GM18909 (cell line): ENCODE measurements at regions not wholly inside any gene's neighbourhood (a gene's known extent, or its start where the extent isn't known, plus 50 kb on each side); places are given as distances from the start of the nearest gene placed in this dataset.
A peak's percentile ranks its signal among the peaks of the same experiment; 100 is the strongest.
"Not testable (repeated sequence)": the region's sequence is repeated elsewhere in the genome, so short reads cannot be mapped to it uniquely, and the experiment has no call there.

ENCODE experiments used
- ATAC-seq: cut with Tn5 transposase; IDR thresholded peaks from one replicate; pipeline ENCODE4 v1.9.1; 2021; ENCODE audit warnings: mild to moderate bottlenecking; ENCODE audit not compliant: unreplicated experiment, poor library complexity

DNA sequence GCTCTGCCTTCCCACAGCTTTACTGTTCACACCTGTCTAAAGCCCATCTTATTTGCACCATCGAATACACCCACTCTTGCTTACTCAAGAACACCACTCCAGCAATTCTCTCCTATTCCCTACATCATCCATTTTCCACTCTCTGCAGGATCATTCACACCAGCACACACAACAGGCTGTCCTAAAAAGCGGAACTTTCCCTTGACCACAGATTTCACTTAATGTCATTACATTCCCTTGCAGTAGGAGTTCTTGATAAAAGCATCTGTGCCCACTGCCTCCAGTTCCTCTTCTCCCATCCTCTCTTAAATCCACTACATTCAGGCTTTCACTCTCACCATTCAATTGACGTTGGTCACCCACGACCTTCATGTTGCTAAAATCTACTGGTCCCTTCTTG lies 103.0 kb upstream of the PABPC3 start:
- ATAC-seq = not testable (repeated sequence)

DNA sequence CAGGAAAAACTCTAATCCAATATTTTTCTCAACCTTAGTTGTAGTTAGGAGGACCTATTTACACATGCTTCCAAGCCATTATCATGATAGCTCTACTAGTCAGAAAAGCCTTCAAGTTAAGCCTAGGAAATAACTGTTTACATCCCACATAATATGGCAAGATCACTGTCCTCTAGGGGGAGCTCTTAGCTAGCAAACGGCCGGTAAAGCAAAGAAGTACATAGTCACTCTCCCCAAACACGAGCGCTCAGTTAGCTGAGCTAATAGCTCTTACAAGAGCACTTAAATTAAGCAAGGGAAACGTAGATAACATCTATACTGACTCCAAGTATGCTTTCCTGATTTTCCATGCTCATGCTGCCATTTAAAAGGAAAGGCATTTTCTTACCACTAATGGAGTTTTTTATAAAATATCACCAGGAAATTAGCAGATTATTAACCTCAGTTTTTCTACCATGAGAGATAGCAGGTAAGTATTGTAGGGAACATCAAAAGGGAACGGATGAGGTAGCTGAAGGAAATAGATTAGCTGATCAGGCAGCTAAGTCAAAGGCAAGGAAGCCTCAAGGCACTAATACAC lies 100.6 kb upstream of the PABPC3 start:
- ATAC-seq = peak; percentile 67

DNA sequence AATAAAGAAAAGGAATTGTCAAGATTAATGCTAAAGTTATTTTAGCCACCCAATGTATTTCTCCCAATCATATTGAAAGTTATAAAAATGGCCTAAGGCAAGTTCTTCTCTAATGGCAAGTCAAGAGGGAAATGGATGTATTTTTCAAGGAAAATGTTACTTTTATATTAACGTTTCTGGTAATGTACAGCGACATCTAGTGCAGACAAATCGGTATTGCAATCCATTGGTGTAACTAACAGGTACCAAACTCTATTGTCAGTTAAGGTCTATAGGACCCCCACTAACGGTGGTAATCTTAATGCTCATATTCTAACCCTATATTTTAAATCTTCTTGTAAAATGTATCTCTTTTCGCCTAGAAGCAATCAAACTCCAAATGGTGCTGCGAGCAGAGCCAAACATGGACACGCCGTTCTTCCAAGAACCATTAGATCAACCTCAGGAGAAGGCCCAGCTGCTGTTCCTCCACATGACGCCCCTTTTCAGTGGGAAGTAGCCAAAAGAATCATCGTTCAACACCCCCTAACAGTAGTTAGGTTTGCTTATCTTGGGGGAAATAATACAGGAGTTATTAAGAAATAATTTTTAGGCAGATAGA lies 98.5 kb upstream of the PABPC3 start:
- ATAC-seq = no peak

DNA sequence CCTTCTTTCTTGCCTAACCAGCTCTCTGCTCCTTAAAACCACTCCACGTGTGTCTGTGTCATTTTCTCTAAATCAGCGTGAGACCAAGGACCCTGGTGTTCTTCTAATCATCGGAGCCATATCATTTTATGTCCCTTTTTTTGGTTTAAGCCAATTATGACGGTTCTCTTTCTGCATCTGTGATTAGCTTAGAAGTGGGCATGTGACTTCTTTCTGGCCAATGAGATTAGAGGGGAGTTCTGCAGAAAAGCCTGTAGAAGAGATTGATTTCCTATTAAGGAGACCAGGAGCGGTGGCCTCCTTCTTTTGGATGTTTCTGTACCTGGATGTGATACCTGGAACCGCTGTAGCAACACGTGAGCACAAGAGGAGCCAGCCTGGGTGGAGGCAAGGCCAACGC lies 97.5 kb upstream of the PABPC3 start:
- no peak for ATAC-seq

DNA sequence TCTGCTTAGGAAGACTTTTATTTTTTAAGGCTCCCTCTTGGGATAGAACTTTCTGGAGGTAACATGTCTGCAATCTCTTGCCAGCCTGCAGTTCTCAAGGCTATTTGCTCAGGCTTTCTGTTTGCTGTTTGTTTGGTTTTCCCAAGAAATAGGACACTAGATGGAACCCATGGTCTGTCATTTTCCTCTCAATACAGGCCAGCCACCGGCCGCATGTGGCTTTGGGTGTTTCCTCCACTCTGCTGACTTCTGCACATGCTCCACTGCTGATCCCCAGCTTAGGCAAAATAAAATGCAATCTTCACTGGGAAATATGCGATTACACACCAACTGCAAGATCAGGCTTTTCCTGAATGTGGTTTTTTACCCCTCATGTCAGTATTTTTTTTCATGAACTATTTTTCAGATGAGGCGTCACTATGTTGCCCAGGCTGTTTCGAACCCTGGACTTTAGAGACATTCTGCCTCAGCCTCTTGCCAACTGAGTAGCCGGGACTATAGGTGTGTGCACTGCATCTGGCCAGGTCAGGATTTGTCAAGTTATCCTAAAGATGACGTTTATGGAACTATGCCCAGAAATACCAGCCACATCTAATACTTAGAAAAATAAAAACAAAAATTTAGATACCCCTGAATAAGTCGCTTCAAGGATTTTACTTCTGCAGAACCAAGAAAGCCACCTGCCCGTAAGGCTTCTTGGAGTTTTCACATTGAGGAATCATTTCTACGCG lies 94.3 kb upstream of the PABPC3 start:
- no peak for ATAC-seq

DNA sequence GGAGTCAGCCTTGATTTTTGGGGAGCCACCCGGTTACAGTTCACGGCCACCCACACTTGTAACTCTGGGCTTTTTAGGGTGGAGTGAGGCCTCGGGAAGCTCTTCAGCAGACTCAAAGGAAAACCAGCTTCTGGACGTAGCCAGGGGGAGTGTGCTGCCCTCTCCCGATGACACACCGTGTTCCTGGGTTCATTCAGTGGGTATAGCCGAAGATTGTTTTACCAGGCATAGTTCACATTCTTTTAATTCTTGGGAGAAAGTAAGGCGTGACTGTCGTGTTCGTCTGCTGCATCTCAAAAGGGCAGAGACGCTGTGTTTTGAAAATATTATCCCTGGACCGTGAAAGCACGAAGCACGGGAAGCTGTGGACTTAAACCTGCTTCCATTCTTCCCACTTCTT lies 93.6 kb upstream of the PABPC3 start:
- ATAC-seq = not testable (repeated sequence)

DNA sequence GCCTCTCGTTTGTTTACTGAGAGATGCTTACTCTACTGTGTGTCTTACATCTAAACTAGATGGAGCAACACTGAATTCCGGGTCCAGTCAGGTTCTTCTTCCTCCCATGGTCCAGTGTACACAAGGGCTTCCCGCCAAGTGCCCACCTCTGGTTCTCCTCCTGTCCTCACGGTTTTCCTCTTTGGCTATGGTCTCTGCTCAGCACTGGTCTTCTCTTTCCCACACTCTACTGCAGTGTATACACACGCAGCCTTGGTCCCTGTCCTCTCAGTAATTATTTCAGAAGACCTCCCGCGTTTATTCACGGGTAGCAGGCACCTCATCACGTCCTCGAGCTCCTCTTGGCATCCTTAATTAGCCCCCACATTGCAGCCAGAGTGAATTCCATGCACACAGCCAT lies 91.4 kb upstream of the PABPC3 start:
- ATAC-seq = not testable (repeated sequence)

DNA sequence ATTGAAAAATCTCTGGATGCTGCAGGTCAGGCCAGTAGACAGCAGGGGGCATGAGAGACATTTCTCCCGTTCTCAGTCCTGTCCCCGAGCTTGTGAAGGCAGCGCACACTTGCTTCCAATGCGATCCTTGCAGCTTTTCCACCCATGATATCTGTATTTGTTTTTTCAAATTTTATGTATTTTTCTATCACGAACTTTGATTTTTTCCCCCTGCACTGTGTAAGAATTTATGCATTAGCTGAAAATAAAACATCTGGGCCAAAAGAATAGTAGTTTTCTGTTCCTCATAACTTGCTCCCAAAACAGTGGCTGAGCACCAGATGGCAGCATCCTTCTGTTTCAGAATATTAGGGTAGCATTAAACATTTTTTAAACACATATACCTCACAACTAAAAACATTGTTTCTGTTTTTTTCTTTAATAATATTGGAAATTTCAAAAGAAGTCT lies 90.9 kb upstream of the PABPC3 start:
- ATAC-seq = not testable (repeated sequence)

DNA sequence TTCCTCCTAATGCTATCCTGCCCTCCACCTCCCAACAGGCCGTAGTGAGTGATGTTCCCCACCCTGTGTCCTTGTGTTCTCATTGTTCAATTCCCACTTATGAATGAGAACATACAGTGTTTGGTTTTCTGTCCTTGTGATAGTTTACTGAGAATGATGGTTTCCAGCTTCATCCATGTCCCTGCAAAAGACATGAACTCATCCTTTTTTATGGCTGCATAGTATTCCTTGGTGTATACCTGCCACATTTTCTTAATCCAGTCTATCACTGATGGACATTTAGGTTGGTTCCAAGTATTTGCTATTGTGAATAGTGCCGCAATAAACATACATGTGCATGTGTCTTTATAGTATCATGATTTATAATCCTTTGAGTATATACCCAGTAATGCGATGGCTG lies 88.5 kb upstream of the PABPC3 start:
- not testable (repeated sequence) for ATAC-seq

DNA sequence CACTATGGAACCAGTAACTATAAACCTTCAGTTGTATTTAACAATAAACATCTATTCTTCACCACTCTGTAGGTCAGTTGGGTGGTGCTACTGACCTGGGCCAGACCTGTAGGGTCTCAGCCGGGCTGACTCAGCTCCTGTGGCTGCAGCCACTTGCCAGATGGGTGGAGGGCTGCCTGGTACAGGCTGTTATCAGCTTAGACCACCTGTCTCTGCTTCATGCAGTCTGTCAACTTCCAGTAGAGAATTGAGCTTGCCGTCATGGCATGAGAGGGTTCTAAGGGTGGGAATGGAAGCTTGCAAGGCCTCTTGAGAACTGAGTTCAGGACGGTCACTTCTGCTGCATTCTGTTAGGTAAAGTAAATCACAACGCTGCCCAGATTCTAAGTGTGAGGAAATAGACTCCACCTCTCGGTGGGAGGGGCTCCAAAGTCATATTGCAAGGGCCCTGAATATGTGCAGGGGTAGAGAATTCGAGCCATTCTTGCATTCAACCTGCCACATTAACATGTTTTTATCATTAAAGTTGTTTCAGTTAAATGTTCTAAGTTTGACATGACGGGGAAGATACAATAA lies 81.5 kb upstream of the PABPC3 start:
- not testable (repeated sequence) for ATAC-seq

DNA sequence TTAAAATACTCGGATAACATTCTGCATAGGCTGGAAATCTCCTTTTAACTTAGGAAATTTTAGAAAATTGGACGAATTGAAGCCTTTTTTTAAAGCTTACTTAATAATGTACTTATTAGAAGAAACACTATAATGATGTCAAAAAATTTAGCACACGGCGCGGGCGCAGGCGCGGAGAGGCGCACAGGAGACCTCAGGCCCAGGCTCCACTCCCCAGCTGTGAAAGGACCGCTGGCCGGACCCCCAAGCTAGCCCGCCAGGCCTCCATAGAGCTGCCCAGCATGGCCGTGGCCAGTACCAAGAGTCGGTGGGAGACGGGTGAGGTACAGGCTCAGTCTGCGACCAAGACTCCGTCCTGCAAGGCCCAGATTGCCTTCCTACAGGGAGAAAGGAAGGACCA lies 78.8 kb upstream of the PABPC3 start:
- not testable (repeated sequence) for ATAC-seq

DNA sequence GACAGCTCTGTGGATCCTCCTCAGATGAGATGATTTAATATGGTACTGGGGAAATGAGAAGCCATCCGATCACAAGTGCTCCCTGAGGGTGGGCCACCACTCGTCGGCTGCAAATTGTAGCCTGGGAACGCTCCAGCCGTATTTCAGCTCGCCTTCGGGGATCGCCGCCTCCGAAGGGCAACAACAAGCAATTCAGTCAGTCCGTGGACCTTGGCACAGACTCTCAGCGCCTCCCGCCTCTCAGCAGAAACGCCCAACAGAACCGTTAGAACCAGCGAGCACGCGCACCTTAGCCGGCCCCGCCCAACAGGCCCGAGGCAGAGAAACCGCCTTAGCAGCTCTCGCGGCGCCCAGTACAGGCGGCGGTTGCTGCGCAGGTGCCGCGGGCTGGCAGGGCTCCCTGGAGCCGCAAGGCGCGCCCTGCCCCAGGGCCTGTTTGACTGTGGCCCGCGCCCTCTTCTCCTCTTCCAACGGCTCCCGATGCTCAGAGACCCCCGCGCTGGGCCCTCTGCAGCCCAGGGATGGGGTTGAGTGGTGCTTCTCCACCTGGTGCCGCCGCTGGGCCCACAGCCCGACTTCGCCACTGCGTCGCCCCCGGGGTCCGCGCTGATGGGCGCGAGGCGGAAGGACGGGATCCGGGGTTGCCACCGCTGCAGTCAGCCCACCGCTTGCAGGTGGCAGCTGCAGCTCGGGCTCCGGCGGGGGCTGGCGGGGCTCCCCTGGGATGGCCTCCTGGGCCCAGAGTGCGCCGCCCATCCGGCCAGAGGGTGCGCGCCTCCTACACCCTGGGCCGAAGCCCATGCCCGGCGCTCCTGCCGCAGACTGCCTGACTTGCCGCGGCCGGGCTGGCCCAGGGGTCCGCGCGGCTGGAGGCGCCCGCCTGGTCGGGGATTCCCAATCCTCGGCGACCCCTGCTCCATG lies 77.9 kb upstream of the PABPC3 start:
- ATAC-seq = not testable (repeated sequence)

DNA sequence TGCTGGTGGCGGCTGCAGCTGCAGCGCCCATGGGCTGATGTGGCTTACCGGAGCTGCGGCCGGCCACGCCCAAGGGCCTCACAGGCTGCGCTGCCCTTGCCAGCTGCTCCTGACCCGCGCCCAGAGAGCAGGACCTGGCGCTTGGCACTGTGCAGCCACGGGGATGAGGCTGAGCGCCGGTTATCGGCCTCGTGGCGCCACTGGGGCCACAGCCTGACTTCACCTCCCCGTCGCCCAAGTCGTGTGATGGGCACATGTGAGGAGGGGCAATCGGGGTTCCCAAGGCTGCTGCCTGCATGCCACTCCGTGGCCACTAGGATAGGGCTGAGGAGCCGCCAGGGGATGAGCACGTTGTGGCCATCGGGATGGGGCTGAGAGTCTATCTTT lies 77.2 kb upstream of the PABPC3 start:
- no peak for ATAC-seq

DNA sequence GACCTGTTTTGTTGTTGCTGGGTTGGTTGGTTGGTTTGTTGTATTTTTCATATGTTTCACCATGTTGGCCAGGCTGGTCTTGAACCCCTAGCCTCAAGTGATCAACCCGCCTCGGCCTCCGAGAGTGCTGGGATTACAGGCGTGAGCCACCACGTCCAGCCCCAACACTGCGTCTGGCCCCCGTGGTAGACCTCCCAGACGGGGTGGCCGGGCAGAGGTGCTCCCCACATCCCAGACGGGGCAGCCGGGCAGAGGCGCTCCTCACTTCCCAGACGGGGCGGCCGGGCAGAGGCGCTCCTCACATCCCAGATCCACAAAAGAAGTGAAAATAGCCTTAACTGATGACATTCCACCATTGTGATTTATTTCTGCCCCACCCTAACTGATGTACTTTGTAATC lies 76.2 kb upstream of the PABPC3 start:
- ATAC-seq = not testable (repeated sequence)

DNA sequence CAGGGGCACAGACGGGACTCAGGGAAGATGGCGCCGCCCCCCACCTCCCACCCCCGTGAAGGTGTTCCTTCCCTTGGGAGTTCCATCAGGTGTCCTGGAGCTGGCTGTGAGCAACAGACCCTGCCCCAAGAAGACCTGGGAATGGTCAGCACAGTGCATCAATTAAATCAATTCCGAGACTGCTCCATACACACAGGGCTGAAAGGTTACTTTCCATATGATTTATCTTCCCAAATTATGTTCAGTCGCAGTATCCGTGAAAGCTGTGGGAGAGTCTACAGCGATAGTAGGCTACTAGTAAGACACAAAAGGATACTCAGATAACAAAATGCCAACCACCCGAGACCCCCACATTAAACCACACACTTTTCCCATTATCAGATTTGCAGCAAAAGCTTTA lies 71.8 kb upstream of the PABPC3 start:
- ATAC-seq = no peak

DNA sequence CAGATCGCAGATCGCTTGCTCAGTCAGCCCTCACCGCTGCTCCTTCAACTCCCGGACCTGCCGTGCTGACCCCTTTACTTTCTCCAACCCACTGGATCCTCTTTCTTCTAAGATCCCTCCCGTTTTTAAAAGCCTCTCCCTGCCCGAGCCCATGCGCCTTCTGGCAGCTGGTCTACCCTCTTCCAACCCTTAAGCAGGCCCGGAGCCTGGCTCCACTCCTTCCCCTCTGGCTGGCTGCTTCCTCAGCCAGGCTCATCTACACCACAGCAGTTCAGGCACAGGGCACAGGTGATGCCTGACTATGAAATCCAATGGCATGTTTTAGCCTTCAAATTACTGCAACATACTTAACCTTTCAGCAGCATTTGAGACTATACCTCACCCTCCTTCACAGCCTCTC lies 63.8 kb upstream of the PABPC3 start:
- no peak for ATAC-seq

DNA sequence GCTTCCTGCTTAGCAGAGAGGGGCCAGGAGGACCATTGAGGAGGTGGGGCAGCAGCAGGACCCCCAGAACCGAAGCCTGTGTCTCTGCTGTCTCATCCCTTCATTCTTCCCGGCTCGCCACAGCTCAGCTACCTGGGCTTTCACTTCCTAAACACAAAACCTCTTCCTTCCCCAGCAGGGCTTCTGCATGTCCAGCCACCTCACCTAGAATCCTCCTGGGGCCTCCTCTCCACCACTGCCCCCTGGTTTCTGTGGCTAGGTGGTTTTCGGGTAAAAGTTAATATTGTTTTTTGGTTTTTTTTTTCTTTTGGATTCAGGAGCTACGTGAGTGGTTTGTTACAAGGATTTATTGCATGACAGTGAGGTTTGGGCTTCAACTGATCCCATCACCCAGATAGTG lies 61.8 kb upstream of the PABPC3 start:
- no peak for ATAC-seq

DNA sequence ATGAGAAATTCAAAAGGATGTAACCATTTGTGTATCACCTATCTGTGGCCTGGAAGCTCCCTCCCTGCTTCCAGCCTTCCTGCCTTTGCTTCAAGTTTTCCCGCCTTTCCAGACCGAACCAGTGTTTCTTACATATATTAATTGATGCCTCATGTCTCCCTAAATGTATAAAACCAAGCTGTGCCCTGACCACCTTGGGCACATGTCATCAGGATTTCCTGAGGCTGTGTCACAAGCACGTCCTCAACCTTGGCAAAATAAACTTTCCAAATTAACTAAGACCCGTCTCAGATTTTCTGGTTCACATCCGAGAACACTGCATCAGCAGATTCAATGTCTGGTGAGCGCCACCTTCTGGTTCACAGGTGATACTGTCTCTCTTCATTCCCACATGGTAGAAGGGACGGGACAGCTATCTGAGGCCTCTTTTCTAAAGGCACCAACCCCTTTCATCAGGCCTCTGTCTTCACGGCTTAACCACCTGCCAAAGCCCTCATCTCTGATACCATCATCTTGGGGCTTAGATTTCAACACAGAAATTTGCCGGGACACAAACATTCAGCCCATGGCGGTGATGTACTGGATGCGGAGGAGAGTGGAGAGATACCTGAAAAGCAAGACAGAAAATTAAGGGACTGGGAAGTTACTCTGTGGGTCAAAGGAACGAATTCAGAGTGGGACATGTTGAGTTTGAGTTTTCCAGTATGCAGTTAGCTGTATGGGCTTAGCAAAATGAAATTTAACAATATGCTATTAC lies 58.7 kb upstream of the PABPC3 start:
- ATAC-seq = no peak

DNA sequence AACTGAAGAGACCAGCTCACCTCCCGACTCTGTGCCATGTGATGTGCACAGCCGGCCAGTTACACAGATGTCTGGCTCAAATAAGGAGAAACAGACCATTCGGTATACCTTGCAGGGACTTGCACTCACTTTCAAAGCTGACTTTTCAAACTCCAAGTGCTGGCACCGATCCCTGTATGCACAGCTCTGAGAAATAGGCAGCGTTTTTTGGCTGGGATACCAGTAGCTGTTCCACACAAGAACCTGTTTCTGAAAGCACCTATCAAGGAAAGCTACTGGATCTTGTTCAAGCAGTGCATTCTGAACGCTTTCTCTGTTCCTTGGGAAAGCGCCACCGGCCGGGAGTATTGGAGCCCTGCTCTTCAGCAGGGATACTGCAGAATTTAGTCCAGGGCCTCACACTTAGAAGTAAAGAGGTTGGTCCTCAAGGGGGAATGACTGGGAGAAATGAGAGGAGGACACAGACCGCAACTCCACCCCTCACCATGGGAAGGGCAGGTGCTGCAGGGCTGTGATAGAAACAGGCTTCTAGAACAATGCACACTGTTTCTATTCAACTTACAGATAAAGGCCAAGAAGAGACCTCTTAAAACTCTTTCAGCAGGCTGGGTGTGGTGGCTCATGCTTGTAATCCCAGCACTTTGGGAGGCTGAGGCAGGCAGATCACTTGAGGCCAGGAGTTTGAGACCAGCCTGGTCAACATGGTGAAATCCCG lies 53.6 kb upstream of the PABPC3 start:
- no peak for ATAC-seq
